BE2C (cell line): ENCODE measurements at regions not wholly inside any gene's neighbourhood (a gene's known extent, or its start where the extent isn't known, plus 50 kb on each side); places are given as distances from the start of the nearest gene placed in this dataset.

Source experiments
- DNase-seq: peaks from one replicate; pipeline ENCODE4 v3.0.0-alpha.2; 2020
- H3K27me3 ChIP-seq: fragments of 250-450 bp; sonication (Bioruptor Pico); 2 replicates; pipeline ENCODE4 v1.5.1; 2020; ENCODE audit warnings: mild to moderate bottlenecking
- H3K36me3 ChIP-seq: fragments of 250-450 bp; sonication (Bioruptor Pico); 2 replicates; pipeline ENCODE4 v1.5.1; 2020; ENCODE audit warnings: mild to moderate bottlenecking
- H3K4me1 ChIP-seq: fragments of 250-450 bp; sonication (Bioruptor Pico); 2 replicates; pipeline ENCODE4 v1.5.1; 2020
- H3K4me3 ChIP-seq: 2 replicates; pipeline ENCODE4 v1.5.1; 2011; ENCODE audit warnings: low read depth, low read length
- H3K9me3 ChIP-seq: fragments of 250-450 bp; sonication (Bioruptor Pico); 2 replicates; pipeline ENCODE4 v1.5.1; 2020
- TF ChIP-seq, protein P1 (sequence below): IDR thresholded peaks from 2 replicates; pipeline ENCODE4 v1.5.1; 2012; ENCODE audit warnings: mild to moderate bottlenecking, low read depth, low read length

DNA sequence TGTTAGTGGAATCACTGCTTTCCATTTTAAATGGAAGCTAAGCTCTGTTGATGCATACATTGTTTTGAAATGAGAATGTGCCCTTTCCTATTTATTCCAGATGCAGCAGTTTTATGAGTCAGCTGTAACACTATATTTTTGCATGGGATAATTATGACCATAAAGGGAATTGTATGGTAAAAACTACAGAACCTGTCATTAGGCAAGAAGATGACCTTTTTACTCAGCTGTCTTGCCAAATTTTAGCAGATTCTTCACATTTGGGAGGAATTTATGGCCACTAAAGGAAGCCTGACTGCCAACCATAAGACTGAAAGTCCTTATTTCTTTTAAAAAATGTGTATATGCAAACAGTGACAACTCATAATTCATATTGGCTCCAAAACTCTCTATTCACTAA, 356.3 kb upstream of the PRMT6 start:
- Histone ChIP-seq H3K9me3 (no peaks in the 10 kb centered on the region), H3K27me3 (no peaks in the 10 kb centered on the region), H3K36me3 (no peaks in the 10 kb centered on the region), H3K4me1 (no peaks in the 10 kb centered on the region; the same call in 1 of the 2 replicates), H3K4me3 (no peak overlapping the region)
- no peak for DNase-seq
- TF ChIP-seq, protein P1, sequence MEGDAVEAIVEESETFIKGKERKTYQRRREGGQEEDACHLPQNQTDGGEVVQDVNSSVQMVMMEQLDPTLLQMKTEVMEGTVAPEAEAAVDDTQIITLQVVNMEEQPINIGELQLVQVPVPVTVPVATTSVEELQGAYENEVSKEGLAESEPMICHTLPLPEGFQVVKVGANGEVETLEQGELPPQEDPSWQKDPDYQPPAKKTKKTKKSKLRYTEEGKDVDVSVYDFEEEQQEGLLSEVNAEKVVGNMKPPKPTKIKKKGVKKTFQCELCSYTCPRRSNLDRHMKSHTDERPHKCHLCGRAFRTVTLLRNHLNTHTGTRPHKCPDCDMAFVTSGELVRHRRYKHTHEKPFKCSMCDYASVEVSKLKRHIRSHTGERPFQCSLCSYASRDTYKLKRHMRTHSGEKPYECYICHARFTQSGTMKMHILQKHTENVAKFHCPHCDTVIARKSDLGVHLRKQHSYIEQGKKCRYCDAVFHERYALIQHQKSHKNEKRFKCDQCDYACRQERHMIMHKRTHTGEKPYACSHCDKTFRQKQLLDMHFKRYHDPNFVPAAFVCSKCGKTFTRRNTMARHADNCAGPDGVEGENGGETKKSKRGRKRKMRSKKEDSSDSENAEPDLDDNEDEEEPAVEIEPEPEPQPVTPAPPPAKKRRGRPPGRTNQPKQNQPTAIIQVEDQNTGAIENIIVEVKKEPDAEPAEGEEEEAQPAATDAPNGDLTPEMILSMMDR = no peak

DNA sequence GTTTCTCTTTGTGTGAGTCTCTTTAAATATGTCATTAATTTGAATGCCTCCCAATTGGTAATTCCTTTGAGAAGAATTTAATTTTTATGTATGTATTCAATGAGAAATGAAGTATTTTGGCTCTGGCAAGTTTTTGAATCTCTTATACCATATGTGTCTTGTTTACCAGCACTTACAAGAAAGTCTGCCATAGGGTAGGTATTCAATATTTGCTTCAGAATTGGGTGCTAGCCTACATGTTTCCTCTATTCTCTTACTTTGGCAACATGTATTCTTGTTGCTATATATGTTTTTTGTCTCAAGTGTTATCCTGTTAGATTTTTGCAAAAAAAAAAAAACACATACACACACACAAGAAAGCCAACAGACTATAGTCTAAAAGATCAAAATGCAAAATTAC, 350.5 kb upstream of the PRMT6 start:
- Histone ChIP-seq H3K9me3 (no peaks in the 10 kb centered on the region), H3K27me3 (no peaks in the 10 kb centered on the region), H3K36me3 (no peaks in the 10 kb centered on the region), H3K4me3 (no peak overlapping the region), H3K4me1 (no peaks in the 10 kb centered on the region)
- TF ChIP-seq, protein P1 = no peak
- DNase-seq = no peak

DNA sequence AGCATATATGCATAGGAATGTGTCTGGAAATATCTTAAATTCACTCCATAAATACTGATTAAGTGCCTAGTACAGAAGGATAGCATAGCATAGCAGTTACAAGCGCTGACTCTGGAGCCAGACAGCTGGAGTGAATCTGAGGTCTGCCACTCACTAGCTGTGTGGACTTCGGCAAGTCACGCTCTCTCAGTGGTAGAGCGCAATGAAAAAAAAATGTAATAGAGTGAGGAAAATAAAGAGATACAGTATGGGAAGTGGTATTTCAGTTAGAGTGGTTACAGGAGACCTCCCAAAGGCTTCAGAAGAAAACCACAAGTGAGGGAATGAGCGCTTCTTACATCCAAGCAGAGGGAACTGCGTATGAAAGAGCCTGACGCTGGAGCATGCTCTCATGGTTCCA, 338.9 kb upstream of the PRMT6 start:
- DNase-seq = no peak
- TF ChIP-seq, protein P1 = no peak
- Histone ChIP-seq H3K36me3 (no peaks in the 10 kb centered on the region), H3K27me3 (no peaks in the 10 kb centered on the region), H3K4me3 (no peak overlapping the region), H3K9me3 (no peaks in the 10 kb centered on the region), H3K4me1 (no peaks in the 10 kb centered on the region; the same call in 1 of the 2 replicates)

DNA sequence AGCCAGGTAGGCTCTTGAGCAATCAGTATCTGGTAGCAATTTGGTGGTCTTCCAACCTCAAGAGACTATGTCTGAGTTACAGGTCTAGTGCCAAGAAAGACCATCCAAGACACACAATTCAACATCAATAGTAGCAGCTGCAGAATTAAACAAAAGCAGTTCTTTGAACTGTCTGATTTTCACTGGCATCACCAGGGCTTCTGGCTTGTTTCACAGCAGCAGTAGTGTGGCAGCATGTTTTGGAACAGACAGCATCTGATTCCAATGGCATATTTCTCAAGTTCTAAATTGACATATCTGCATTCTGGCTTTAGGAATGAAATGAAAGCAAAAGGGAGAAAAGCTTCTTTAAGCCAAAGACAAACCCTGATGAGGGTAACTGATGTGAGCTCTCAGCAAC, 334.7 kb upstream of the PRMT6 start:
- DNase-seq = no peak
- Histone ChIP-seq H3K4me1 (no peaks in the 10 kb centered on the region; the same call in 1 of the 2 replicates), H3K27me3 (no peaks in the 10 kb centered on the region), H3K4me3 (no peak overlapping the region), H3K36me3 (no peaks in the 10 kb centered on the region), H3K9me3 (no peaks in the 10 kb centered on the region)
- TF ChIP-seq, protein P1 = no peak

DNA sequence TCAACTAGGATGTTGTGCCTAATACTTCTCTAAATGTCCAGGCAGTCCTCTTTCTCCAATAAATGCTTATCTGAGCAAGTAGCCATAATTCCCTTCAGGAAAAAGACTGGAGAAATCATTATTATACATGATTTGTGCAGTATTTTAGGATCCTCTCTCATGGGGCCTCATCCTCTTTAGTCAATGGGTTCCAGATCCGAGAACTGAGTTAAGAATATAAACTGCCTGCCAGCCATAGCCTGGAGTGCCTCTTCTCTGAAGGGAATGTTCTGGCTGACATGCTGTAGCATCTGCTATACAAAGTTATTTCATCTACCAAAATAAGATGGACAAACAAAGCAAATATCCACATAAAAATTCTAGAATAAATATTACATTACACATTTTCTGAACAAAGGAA, 334.0 kb upstream of the PRMT6 start:
- no peaks in the 10 kb centered on the region; the same call in 1 of the 2 replicates for H3K4me1 ChIP-seq
- no peaks in the 10 kb centered on the region for H3K36me3 ChIP-seq
- H3K27me3 ChIP-seq = no peaks in the 10 kb centered on the region
- TF ChIP-seq, protein P1 = no peak
- H3K4me3 ChIP-seq = no peak overlapping the region
- no peak for DNase-seq
- no peaks in the 10 kb centered on the region for H3K9me3 ChIP-seq

DNA sequence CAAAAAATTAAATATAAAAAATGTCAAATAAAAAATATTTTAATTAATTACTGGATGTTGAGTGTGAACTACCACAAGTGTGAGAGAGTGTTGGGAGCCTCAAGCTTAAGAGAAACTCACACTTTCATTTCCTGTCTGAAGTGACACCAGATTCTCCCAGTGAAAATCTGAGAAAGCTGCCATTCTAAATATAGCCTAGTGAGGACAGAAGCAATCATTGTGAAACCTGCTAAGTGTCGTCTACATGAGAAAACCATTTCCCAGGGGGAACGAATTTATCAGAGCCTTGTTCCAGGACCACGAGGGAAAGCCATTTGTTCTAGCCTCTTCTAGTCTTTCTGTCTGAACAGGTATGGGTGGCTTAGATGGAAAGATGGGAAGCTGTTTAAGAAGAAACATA, 329.3 kb upstream of the PRMT6 start:
- TF ChIP-seq, protein P1 = no peak
- no peak overlapping the region for H3K4me3 ChIP-seq

More for the DNA sequence above, 329.3 kb upstream of the PRMT6 start:
- H3K4me1 ChIP-seq = no peaks in the 10 kb centered on the region
- H3K36me3 ChIP-seq = no peaks in the 10 kb centered on the region
- H3K9me3 ChIP-seq = no peaks in the 10 kb centered on the region
- H3K27me3 ChIP-seq = no peaks in the 10 kb centered on the region
- no peak for DNase-seq
